NCI-H460 (cell line): ENCODE measurements at regions not wholly inside any gene's neighbourhood (a gene's known extent, or its start where the extent isn't known, plus 50 kb on each side); places are given as distances from the start of the nearest gene placed in this dataset.
"Not testable (repeated sequence)": the region's sequence is repeated elsewhere in the genome, so short reads cannot be mapped to it uniquely, and the experiment has no call there.

Experiments
- DNase-seq: peaks from one replicate; pipeline ENCODE4 v3.0.0-alpha.2; 2016; ENCODE audit warnings: low read depth; ENCODE audit errors: extremely low read depth

DNA sequence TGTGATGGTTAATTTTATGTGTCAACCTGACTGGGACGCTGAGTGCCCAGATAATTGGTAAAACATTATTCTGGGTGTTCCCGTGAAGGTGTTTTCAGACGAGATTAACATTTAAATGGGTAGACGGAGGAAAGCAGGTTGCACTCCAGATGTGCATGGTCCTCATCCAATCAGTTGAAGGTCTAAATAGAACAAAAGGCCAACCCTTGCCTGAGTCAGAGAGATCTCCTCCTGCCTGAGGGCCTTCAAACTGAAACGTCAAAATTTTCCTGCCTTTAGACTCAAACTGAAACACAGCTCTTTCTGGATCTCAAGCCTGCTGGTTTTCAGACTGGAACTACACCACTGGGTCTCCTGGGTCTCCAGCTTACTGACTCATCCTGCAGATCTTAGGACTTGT is 73.5 kb downstream of the NPIPA8 start:
- DNase-seq, result not testable (repeated sequence)

DNA sequence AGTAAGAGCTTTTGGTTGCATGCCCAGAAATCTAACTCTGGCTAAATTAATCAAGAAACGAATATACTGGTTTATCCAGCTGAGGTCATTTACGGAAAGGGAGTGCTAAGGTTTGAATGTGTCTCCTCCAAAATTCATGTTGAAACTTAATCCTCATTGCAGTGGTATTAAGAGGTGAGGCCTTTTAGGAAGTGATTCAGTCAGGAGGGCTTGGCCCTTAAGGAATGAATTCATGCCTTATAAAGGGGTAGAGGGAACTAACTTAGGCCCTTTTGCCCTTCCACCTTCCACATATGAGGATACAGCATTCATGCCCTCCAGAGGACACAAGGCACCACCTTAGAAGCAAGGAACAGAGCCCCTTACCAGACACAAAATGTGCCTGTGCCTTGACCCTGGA is 74.7 kb downstream of the NPIPA8 start:
- not testable (repeated sequence) for DNase-seq

DNA sequence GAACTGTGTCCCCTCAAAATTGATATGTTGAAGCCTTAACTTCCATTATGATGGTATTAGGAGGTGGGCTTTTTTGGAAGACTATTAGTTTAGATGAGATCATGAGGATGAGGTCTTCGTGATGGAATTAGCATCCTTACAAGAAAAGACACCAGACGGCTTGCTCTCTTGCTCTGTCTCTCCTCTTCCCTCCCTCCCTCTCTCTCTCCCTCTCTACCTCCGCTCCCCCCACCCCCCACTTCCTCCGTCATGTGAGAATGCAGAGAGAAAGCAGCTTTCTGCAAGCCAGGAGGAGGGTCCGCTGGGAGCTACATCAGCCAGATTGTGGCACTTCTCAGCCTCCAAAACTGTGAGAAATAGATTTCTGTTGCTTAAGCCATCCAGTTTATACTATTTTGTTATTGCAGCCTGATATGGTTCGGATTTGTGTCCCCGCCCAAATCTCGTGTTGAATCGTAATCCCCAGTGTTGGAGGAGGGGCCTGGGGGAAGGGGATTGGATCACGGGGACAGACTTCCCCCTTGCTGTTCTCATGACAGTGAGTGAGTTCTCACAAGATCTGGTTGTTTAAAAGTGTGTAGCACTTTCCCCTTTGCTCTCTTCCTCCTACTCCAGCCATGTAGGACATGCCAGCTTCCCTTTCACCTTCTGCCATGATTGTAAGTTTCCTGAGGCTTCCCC is 76.9 kb downstream of the NPIPA8 start:
- not testable (repeated sequence) for DNase-seq

DNA sequence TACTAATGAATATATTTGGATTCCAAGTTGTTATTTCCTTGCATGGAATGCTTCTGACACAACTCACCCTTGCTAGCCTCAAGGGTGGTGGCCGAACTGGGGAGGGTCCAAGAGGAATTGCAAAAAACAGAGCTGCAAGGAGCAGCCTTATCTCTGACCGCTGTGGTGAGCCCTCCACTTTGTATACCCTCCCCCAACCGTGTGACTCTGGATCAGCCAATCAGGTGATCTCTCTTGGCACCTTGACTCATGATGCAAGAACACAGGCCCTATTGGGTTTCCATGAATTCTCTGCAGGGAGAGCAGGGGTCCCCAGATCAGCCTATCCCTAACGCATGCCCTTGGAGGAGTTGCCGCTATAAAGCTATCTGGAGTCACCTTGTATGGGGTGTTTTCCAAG is 83.6 kb downstream of the NPIPA8 start:
- not testable (repeated sequence) for DNase-seq

DNA sequence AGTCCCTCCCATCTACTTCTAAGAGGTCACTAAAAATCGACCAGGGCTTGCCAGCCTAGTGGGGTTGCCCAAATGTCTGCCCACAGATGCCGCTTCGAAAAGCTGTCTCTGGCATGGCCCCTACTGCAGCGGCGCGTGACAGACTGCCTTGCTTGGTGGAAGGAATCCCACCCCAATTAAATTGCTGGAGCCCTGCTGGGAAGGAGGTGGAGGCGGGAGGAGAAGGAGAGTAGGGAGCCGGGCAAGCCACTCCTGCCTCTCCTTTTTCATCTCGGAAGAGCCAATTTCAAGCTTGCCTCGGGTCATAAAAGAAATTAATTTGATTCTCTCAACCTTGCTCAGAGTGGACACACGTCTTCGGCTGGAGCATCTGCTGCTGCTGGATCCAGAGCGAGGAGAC is 106.0 kb downstream of the NPIPA8 start:
- DNase-seq, result not testable (repeated sequence)

DNA sequence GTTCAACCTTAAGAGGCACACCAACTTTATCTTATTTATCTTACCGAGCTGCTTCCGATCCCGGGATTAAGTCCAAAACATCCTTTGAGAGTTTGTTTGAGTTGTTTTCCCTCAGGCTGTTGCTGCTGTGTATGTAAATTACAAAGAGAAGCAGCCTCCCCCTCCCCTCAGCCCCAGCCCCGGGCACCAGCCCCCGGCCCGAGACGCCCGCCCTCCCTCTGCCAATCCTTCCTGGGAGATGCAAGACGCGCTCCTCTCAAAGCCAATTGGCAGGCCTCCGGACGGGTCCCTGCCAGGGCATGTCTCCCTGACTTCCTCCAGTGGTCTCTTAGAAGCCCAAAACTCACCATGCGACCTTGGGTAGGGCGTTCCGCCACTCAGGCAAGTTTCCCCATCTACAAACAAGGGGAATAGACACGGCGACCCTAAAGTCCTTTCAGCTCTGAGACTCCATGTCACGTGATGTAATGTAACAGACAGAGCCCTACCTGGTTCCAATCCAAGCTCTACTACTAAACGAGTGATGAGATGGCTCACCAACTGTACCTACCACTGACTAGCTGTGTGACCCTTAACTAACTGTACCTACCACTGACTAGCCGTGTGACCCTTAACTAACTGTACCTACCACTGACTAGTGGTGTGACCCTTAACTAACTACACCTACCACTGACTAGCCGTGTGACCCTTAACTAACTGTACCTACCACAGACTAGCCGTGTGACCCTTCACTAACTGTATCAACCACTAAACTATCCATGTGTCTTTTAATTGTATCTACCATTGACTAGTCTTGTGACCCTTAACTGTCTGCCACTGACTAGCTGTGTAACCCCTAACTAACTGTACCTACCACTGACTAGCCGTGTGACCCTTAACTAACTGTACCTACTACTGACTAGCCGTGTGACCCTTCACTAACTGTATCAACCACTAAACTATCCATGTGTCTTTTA is 114.2 kb downstream of the NPIPA8 start:
- DNase-seq, result not testable (repeated sequence)

DNA sequence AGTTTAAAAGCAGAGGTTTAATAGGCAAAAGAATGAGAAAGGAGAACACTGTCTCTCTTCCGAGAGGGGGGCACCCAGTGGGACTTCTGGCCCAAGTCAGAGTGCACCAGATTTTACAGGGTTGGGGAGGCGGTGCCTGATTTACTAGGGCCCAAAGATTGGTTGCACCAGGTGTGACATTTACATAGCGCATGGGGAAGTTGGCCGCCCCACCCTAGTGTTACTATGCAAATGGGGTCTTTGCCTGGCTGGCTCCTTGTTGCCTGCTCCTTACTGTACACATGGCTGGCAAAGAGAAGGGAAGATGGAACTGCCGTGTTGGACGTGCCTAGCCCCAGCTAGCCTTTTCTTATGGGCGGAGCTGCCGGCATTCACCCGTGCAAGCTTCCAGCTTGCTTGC is 118.8 kb downstream of the NPIPA8 start:
- DNase-seq, result not testable (repeated sequence)

DNA sequence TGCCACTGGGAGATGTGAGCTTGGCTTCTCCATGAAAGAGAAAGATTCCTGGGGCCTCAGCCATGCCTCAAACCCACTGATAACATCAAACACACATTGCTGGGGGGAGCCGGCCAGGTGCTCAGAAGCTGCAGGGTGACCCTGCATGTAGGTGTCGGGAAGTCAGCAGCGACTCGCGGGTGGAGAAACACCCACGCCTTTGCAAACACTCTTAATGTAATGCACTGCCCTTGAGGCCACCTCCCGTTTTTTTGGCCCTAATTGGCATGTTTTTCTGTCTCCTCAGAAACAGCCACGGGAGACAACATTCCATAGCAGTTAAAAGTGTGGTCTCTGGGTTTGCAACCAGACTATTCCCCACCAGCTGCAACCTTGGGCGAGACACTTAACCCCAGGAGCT is 119.7 kb downstream of the NPIPA8 start:
- DNase-seq, result not testable (repeated sequence)

DNA sequence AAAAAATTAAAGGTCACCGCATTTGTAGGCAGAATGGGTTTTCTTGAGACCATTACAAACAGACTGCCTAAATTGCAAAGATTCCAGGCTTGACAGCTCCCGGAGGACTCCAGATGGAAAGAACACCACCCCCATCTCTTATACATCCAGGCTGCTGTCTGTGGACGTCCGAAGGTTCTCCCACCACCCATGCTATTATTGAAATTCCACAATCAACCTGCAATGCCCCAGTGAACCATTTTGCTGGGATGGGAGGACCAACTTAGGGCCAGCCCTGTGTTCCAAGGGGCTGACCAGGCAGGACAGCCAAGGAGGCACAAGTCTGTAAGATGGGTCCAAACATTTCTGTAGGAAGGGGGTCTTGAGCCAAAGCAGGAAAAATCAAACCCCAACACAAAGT is 122.7 kb downstream of the NPIPA8 start:
- not testable (repeated sequence) for DNase-seq

DNA sequence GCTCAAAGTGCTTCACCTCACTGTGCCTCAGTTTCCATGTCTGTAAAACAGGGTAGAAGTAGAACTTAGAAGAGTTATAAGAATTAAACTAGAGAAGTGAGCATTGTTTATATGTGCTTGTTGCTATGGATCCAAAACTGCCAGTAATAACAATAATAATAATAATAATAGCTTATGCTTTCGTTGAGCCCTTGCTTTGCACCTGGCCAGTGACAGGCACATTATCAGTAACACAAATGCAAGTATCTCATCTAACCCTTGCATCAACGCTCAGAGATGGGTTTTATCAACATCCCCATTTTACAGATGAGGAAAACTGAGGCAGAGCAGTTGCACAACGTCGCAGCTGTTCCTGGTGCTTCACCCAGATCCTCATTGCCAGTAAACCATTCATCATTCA is 125.0 kb downstream of the NPIPA8 start:
- not testable (repeated sequence) for DNase-seq

DNA sequence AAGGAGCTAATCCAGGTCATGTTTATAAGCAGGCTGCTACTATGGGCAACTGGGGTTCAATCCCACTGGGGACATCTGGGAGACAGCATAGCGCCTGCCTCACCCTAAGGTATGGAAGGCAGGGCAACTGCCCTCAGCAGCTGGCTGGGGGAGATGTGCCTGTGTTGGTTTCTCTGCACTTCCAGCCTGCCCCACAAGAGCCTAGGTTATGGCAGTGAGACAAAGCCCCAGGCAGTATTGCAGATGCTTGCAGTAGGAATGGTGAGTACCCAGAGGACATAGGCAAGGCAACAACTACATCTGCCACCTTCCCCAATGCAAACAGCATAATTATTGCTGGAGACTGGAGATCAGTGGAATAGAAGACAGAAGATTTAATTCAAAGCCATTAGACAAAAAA is 131.8 kb downstream of the NPIPA8 start:
- DNase-seq, result not testable (repeated sequence)

DNA sequence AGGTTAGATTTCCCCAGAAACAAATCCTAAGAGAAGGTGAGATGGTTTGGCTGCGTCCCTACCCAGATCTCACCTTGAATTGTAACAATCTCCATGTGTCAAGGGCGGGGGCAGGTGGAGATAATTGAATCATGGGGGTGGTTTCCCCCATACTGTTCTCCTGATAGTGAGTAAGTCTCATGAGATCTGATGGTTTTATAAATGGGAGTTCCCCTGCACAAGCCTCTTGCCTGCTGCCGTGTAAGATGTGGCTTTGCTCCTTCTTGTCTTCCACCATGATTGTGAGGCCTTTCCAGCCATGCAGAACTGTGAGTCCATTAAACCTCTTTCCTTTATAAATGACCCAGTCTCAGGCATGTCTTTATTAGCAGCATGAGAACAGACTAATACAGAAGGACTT is 132.2 kb downstream of the NPIPA8 start:
- DNase-seq, result not testable (repeated sequence)

DNA sequence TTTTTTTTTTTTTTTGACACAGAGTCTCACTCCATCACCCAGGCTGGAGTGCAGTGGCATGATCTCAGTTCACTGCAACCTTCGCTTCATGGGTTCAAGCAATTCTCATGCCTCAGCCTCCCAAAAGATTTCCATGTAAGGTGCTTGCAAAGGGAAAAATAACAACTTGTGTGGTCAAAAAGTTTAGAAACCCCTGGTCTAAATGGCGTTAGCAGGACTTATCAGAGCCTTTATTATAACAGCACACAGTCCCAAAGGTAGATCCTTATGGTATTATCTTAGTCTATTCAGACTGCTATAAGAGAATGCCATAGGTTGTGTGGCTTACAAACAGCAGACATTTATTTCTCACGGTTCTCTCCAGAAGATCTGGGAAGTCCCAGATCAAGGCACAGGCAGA is 135.0 kb downstream of the NPIPA8 start:
- DNase-seq, result not testable (repeated sequence)

DNA sequence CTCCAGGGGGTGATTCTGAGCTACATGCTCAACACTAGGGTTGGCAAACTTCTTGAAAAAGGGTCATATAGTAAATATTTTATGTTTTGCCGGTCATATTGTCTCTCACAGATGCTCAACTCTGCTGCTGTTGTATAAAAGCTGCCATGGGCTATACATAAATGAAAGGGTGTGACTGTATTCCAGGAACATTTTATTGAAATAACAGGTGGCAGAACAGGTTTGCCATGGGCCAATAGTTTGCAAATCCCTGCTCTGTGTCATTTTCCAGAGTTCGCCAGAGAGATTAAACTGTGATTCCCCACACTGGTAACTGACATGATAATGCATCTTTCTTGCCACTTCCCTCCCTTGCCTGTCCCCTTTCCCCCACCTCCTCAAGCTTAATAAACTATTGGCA is 144.1 kb downstream of the NPIPA8 start:
- not testable (repeated sequence) for DNase-seq

DNA sequence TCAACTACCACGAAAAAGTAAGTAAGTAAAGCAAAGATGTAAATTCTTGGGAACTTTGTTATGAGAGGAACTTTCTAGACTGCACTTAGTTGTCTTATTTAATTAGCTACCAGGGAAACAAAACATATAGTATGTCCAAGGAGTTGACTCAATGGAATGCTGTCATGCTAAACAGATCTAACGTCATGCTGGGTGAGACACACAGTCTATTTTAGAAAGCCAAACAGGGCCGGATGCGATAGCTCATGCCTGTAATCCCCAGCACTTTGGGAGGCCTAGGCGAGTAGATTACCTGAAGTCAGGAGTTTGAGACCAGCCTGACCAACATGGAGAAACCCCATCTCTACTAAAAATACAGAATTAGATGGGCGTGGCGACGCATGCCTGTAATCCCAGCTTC is 146.4 kb downstream of the NPIPA8 start:
- DNase-seq, result not testable (repeated sequence)

DNA sequence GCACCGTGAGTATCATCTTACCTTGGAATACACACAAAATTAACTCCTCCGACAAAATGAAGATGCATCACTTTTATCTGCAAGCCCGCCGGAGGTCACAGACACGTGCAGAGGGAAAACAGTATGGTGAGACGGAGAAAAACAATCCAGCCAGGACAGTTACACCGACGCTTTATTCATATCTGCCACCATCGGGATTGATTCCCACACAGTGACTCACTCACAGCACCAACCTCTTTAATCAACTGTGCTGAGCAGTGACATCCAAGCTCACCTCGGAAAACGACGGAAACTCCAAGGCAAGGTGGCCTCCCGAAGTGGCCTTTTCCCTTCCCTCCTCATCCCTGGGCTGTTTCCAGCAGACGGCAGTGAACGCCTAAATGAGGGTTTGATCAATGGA is 151.8 kb downstream of the NPIPA8 start:
- DNase-seq, result not testable (repeated sequence)

DNA sequence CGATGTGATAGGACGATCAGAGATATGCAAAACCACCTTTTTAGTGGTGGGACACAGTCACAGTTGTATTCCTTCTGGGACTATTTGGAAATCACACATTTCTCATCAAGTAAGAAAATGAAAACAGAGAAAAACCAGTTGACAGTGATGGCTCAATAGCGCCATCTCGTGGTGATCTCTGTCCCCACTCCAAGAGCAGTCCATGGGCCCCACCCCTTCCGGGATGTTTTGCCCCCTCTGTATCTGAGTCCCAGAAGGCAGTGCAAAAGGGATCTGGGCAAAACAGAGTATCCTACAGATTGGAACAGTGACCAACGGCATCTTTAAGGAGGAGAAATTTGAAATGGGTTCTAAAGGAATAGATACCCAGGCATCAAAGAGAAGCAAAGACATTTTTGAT is 155.5 kb downstream of the NPIPA8 start:
- DNase-seq, result not testable (repeated sequence)

DNA sequence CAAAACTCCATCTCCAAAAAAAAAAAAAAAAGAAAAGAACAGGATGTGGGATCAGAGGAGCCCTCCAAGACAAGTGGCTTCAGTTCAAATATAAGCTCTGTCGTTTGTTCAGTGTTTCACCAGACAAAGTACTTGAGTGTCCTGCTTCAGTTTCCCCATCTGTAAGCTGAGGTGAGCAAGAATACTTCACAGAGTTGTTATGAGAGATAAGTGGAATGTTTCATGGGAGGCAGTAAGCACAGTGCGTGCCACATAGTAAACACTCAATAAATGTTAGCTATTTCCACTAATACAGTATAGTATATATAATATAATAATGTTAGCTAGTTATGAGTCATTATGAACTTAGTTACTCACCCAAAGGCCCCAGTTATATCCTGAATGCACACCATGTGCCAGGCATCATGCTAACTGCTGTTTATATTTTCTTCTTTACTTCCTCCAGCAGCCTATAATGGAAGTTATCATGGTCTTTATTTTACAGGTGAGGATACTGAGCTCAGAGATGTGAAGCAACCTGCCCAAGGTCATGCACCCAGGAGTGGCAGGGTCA is 162.5 kb downstream of the NPIPA8 start:
- DNase-seq, result not testable (repeated sequence)

DNA sequence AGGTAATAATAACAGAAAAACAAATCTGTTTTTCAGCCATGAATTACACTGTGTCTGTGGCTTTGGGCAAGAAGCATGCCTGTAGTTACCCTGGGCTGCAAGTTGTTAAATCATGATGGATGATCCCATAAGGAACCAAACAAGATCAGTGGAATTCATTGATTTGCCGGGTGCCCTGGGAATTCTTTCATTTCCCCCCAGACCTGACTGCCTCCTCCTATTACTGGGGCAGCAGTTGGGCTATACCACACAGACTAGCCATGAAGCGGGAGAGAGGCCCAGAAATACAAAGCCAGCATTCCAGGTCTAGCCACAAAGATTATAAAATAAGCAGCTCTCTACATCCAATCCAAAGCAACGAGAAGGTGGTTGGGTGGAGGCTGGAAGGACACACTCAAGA is 174.2 kb downstream of the NPIPA8 start:
- not testable (repeated sequence) for DNase-seq

DNA sequence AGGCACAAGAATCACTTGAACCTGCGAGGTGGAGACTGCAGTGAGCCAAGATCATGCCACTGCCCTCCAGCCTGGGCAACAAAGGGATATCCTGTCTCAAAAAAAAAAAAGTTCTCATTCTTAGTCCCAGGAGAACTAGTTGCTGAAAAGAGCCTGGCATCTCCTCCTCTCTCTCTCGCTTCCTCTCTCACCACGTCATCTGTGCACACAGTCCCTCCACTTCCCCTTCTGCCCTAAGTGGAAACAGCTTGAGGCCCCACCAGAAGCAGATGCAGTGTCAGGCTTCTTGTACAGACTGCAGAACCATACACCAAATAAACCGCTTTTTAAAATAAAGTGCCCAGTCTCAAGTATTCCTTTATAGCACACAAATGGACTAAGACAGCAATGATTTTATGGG is 175.3 kb downstream of the NPIPA8 start:
- DNase-seq, result not testable (repeated sequence)

DNA sequence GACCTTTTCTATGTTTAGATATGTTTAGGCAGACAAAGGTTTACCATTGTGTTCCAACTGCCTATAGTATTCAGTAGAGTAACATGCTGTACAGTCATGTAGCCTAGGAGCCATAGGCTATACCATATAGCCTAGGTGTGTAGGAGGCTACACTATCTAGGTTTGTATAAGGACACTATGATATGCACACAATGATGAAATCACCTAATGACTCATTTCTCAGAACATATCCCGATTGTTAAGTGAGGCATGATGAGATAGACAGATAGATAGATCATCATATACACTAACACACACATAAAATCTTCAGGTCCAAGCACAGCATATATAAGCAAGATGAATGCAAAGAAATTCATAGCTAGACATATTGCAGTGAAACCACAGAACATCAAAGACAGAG is 177.4 kb downstream of the NPIPA8 start:
- DNase-seq, result not testable (repeated sequence)
